OCI-LY1 (cell line): ENCODE measurements at regions not wholly inside any gene's neighbourhood (a gene's known extent, or its start where the extent isn't known, plus 50 kb on each side); places are given as distances from the start of the nearest gene placed in this dataset.

Source experiments
- H2AFZ ChIP-seq: fragments of 200-600 bp; sonication (generic), shearing (Covaris generic); 2 replicates; pipeline ENCODE4 v1.6.0; 2014; ENCODE audit warnings: antibody characterized with exemption, mild to moderate bottlenecking, low read length
- H3F3A ChIP-seq: fragments of 200-600 bp; sonication (generic), shearing (Covaris generic); 2 replicates; pipeline ENCODE4 v1.6.0; 2014; ENCODE audit warnings: mild to moderate bottlenecking, antibody characterized with exemption, low read length, moderate library complexity; ENCODE audit not compliant: insufficient read depth
- H3K27ac ChIP-seq: fragments of 200-600 bp; sonication (generic); 2 replicates; pipeline ENCODE4 v1.5.1; 2014; ENCODE audit warnings: low read length, mixed run types, mild to moderate bottlenecking, low read depth; ENCODE audit not compliant: poor library complexity, severe bottlenecking
- H3K27me3 ChIP-seq: fragments of 200-600 bp; sonication (generic); 2 replicates; pipeline ENCODE4 v1.6.0; 2014; ENCODE audit warnings: antibody characterized with exemption, mild to moderate bottlenecking, low read length, moderate library complexity; ENCODE audit not compliant: insufficient read depth
- H3K36me3 ChIP-seq: fragments of 200-600 bp; sonication (generic); 2 replicates; pipeline ENCODE4 v1.6.1; 2014; ENCODE audit warnings: mild to moderate bottlenecking, antibody characterized with exemption, low read length, moderate library complexity, mixed read lengths; ENCODE audit not compliant: insufficient read depth
- H3K4me1 ChIP-seq: fragments of 200-600 bp; sonication (generic); 2 replicates; pipeline ENCODE4 v1.5.1; 2014; ENCODE audit warnings: mild to moderate bottlenecking, low read length, moderate library complexity; ENCODE audit not compliant: insufficient read depth, severe bottlenecking
- H3K4me2 ChIP-seq: fragments of 200-600 bp; sonication (generic), shearing (Covaris generic); 2 replicates; pipeline ENCODE4 v1.6.1; 2014; ENCODE audit warnings: low read length
- H3K4me3 ChIP-seq: fragments of 200-600 bp; sonication (generic); 2 replicates; pipeline ENCODE4 v1.5.1; 2014; ENCODE audit warnings: low read length, low read depth, mild to moderate bottlenecking, mixed read lengths; ENCODE audit not compliant: poor library complexity, severe bottlenecking
- H3K79me2 ChIP-seq: fragments of 200-600 bp; shearing (Covaris generic); 2 replicates; pipeline ENCODE4 v1.6.1; 2016; ENCODE audit warnings: mixed run types, low read length, mixed read lengths; ENCODE audit not compliant: insufficient read depth
- H3K9ac ChIP-seq: fragments of 200-600 bp; sonication (generic), shearing (Covaris generic); 2 replicates; pipeline ENCODE4 v1.6.1; 2014; ENCODE audit warnings: mild to moderate bottlenecking, low read length, mixed read lengths
- H3K9me2 ChIP-seq: fragments of 200-600 bp; sonication (generic), shearing (Covaris generic); 2 replicates; pipeline ENCODE4 v1.6.1; 2014; ENCODE audit warnings: low read depth, mild to moderate bottlenecking, low read length, mixed read lengths
- H3K9me3 ChIP-seq: fragments of 200-600 bp; shearing (Covaris generic); 2 replicates; pipeline ENCODE4 v1.6.1; 2014; ENCODE audit warnings: low read length, mixed read lengths
- H4K20me1 ChIP-seq: fragments of 200-600 bp; sonication (generic), shearing (Covaris generic); 2 replicates; pipeline ENCODE4 v1.6.0; 2016; ENCODE audit warnings: mild to moderate bottlenecking, low read length; ENCODE audit not compliant: insufficient read depth
- EZH2 ChIP-seq: fragments of 200-600 bp; sonication (generic), shearing (Covaris generic); IDR thresholded peaks from 2 replicates; pipeline ENCODE4 v1.8.0; 2017; ENCODE audit warnings: borderline replicate concordance, mixed run types, mild to moderate bottlenecking, antibody characterized with exemption, low read length, moderate library complexity, mixed read lengths
- TF ChIP-seq, protein P1 (sequence below): fragments of 200-600 bp; sonication (generic), shearing (Covaris generic); IDR thresholded peaks from 2 replicates; pipeline ENCODE4 v1.5.1; 2017; ENCODE audit warnings: mild to moderate bottlenecking, antibody characterized with exemption, low read length, moderate library complexity, mixed read lengths

DNA sequence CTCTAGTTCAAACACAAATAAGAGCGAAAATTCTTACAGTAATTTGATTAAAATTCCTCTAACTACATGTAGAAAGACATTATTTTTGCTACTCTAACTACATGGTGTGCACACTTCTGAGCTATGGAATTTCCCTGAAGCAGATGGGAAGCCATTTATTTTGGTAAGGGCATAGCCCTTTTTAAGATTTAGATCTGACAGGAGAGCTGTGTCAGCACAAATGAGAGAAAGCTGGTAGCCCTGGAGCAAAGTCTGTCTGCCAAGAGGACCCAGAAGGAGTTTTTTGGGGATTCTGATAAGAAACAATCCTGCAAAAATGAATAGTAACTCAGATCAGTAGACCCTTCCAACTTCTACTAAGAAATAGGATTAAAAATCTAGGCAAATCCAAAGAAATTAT lies 595.9 kb upstream of the MEF2C start:
- no peaks in the 10 kb centered on the region for H3K27me3 ChIP-seq
- H3K79me2 ChIP-seq = no peaks in the 10 kb centered on the region
- H3K4me2 ChIP-seq = no peak overlapping the region
- H3K9ac ChIP-seq = no peak overlapping the region
- no peaks in the 10 kb centered on the region for H3K9me3 ChIP-seq
- peak overlapping the region; percentile 28; the same call in 1 of the 2 replicates for H2AFZ ChIP-seq
- no peaks in the 10 kb centered on the region for H3K9me2 ChIP-seq
- no peaks in the 10 kb centered on the region for H3K36me3 ChIP-seq
- no peak overlapping the region for H3K4me3 ChIP-seq
- TF ChIP-seq, protein P1, sequence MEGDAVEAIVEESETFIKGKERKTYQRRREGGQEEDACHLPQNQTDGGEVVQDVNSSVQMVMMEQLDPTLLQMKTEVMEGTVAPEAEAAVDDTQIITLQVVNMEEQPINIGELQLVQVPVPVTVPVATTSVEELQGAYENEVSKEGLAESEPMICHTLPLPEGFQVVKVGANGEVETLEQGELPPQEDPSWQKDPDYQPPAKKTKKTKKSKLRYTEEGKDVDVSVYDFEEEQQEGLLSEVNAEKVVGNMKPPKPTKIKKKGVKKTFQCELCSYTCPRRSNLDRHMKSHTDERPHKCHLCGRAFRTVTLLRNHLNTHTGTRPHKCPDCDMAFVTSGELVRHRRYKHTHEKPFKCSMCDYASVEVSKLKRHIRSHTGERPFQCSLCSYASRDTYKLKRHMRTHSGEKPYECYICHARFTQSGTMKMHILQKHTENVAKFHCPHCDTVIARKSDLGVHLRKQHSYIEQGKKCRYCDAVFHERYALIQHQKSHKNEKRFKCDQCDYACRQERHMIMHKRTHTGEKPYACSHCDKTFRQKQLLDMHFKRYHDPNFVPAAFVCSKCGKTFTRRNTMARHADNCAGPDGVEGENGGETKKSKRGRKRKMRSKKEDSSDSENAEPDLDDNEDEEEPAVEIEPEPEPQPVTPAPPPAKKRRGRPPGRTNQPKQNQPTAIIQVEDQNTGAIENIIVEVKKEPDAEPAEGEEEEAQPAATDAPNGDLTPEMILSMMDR = no peak
- no peak for TF ChIP-seq EZH2
- no peaks in the 10 kb centered on the region for H3F3A ChIP-seq
- H4K20me1 ChIP-seq = no peaks in the 10 kb centered on the region
- H3K4me1 ChIP-seq = no peaks in the 10 kb centered on the region
- no peak overlapping the region for H3K27ac ChIP-seq

DNA sequence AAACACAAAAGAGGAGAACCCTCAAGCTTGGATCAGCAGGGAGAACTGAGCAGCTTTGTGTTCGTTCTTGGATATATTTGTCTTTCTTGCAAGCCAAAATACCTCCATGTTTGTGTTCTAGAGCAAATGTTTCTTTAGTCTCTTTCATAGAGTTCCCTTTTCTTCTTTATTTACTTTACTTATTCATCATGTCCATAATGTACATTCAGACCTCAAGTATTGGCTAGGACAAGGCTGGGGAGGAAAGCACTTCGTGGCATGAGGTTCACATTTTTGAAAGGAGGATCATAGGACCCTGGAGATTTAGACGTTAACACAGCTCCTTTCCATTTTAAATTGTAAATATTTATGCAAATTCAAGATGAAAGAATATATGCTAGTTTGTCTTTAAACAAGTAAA lies 590.2 kb upstream of the MEF2C start:
- Histone ChIP-seq H3K27me3 (no peaks in the 10 kb centered on the region), H3F3A (no peaks in the 10 kb centered on the region), H3K9me3 (no peaks in the 10 kb centered on the region), H3K4me1 (no peaks in the 10 kb centered on the region), H3K4me2 (no peak overlapping the region), H3K36me3 (no peaks in the 10 kb centered on the region), H3K27ac (no peak overlapping the region), H3K9me2 (no peaks in the 10 kb centered on the region), H3K9ac (no peak overlapping the region), H4K20me1 (no peaks in the 10 kb centered on the region), H3K79me2 (no peaks in the 10 kb centered on the region), H2AFZ (no peak overlapping the region), H3K4me3 (no peak overlapping the region)
- no peak for TF ChIP-seq EZH2
- TF ChIP-seq, protein P1 = no peak

DNA sequence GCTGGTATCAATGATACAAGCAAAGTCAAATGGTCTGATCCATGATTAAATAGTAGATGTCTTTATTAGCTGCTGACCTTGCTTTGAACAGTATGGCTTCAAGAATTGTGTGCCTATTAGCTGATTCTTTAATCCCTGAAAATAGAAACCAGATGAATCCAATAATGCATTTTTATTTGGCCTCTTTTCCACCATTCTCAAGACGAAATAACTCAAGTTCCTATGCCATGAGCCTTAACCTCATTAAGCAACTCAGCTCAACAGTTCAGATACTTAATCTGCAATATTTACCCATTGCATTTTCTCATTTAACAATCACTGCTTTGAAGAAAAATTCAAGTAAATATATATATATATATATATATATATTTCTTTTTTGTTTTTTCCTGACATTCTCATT lies 588.6 kb upstream of the MEF2C start:
- H3K36me3 ChIP-seq = no peaks in the 10 kb centered on the region
- no peak overlapping the region for H3K9ac ChIP-seq
- no peaks in the 10 kb centered on the region for H3K4me1 ChIP-seq
- no peaks in the 10 kb centered on the region for H4K20me1 ChIP-seq
- no peaks in the 10 kb centered on the region for H3K9me2 ChIP-seq
- no peaks in the 10 kb centered on the region for H3K9me3 ChIP-seq
- H3K4me2 ChIP-seq = no peak overlapping the region
- no peaks in the 10 kb centered on the region for H3K79me2 ChIP-seq
- H3K27me3 ChIP-seq = no peaks in the 10 kb centered on the region
- H3K27ac ChIP-seq = no peak overlapping the region
- H3K4me3 ChIP-seq = no peak overlapping the region
- no peaks in the 10 kb centered on the region for H3F3A ChIP-seq
- H2AFZ ChIP-seq = no peak overlapping the region
- TF ChIP-seq, protein P1 = no peak
- no peak for TF ChIP-seq EZH2
